CD4-positive, alpha-beta memory T cell (primary cell): ENCODE measurements at regions not wholly inside any gene's neighbourhood (a gene's known extent, or its start where the extent isn't known, plus 50 kb on each side); places are given as distances from the start of the nearest gene placed in this dataset.

Experiments
- CTCF ChIA-PET: fragments of 350-600 bp; sonication (Branson Sonifier 250); formaldehyde crosslinking; loops from one replicate; lab custom pipeline; 2021; ENCODE audit warnings: inconsistent platforms; ENCODE audit not compliant: partially characterized antibody; lab: Charles Lee
- POLR2A ChIA-PET: fragments of 350-600 bp; sonication (Branson Sonifier 250); formaldehyde crosslinking; loops from one replicate; lab custom pipeline; 2021; ENCODE audit not compliant: partially characterized antibody; lab: Charles Lee
- DNase-seq, 5 donors: peaks; one replicate each; pipeline versions ENCODE4 v3.0.0 to v3.0.0-alpha.2; 2020 to 2022; ENCODE audit warnings: mixed read lengths in 1 of 5
- H3K27ac ChIP-seq: one replicate; pipeline ENCODE4 v1.7.0; 2013; ENCODE audit warnings: low read depth, low read length
- H3K27me3 ChIP-seq: 2 replicates; pipeline ENCODE4 v1.7.0; 2013; ENCODE audit warnings: mild to moderate bottlenecking, low read length, moderate library complexity; ENCODE audit not compliant: insufficient read depth
- H3K36me3 ChIP-seq: 2 replicates; pipeline ENCODE4 v1.7.0; 2013; ENCODE audit warnings: mild to moderate bottlenecking, low read length, moderate library complexity; ENCODE audit not compliant: insufficient read depth
- H3K4me1 ChIP-seq: 2 replicates; pipeline ENCODE4 v1.7.0; 2013; ENCODE audit warnings: mild to moderate bottlenecking, low read length, moderate library complexity; ENCODE audit not compliant: insufficient read depth
- H3K4me3 ChIP-seq, 2 donors: one replicate each; pipeline ENCODE4 v1.7.0; 2013; ENCODE audit warnings: low read length in 2 of 2, mild to moderate bottlenecking in 1 of 2
- H3K9me3 ChIP-seq, 2 donors: one replicate each; pipeline ENCODE4 v1.7.0; 2013; ENCODE audit warnings: low read length in 2 of 2, control low read depth in 1 of 2; ENCODE audit not compliant: control insufficient read depth in 1 of 2
- H3K27ac Mint-ChIP-seq, 7 donors: one replicate each; pipeline ENCODE4 v1.8.0; 2020 to 2021; ENCODE audit warnings: mixed read lengths in 7 of 7, mild to moderate bottlenecking in 6 of 7, inconsistent platforms in 3 of 7, moderate library complexity in 3 of 7
- H3K27me3 Mint-ChIP-seq, 2 donors: one replicate each; pipeline ENCODE4 v1.8.0; 2020 to 2021; ENCODE audit warnings: mixed read lengths in 2 of 2
- H3K36me3 Mint-ChIP-seq, 2 donors: one replicate each; pipeline ENCODE4 v1.8.0; 2020 to 2021; ENCODE audit warnings: mixed read lengths in 2 of 2, inconsistent platforms in 1 of 2, mild to moderate bottlenecking in 1 of 2
- H3K4me1 Mint-ChIP-seq, 4 donors: one replicate each; pipeline ENCODE4 v1.8.0; 2020 to 2021; ENCODE audit warnings: mixed read lengths in 4 of 4, mild to moderate bottlenecking in 1 of 4
- H3K4me3 Mint-ChIP-seq, 8 donors: one replicate each; pipeline ENCODE4 v1.8.0; 2020 to 2021; ENCODE audit warnings: mixed read lengths in 8 of 8, mild to moderate bottlenecking in 7 of 8, moderate library complexity in 6 of 8, inconsistent platforms in 3 of 8
- H3K9me3 Mint-ChIP-seq, 8 donors: one replicate each; pipeline ENCODE4 v1.8.0; 2020 to 2021; ENCODE audit warnings: mixed read lengths in 8 of 8, mild to moderate bottlenecking in 5 of 8, inconsistent platforms in 3 of 8, moderate library complexity in 1 of 8
- intact Hi-C: fragments of 100-400 bp; cut with micrococcal nuclease; formaldehyde crosslinking; loops from one replicate; pipeline ENCODE4 v1.15.1; 2023

DNA sequence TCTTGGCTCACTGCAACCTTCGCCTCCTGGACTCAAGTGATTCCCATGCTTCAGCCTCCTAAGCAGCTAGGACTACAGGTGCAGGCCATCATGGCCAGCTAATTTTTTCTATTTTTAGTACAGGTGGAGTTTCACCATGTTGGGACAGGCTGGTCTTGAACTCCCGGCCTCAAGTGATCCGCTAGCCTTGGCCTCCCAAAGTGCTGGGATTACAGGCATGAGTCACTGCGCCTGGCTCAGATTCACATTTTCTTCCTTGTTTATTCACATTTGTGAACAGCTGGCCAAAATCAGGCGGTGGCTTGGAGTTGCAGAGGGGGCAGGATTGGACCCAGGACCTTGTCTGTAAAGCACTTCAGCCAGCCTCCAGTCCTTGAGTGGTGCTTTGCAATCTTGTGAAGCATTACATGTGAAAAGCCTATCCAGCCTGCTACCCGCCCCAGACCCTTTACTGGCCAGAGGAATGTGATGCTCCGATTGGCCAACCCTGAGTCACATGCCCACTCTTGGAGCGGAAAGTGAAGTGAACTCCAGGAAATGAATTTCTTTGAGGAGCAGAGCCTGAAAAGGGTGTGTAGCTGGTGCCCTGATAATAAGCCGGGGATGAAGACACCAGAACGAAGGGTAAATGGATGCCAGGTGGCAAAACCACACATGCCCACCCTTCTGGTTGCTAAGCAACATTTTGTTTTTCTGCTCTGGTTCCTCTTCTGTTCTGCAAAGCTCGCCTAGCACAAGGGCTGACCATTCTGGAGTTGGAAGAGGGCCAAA, 62.6 kb upstream of the PTPRJ start:
- Histone ChIP-seq H3K27ac (no peak overlapping the region), H3K27me3 (no peaks in the 10 kb centered on the region), H3K9me3 (no peaks in the 10 kb centered on the region), H3K36me3 (no peaks in the 10 kb centered on the region), H3K4me1 (peaks cover 69% of the 10 kb centered on the region), H3K4me3 (no peak overlapping the region)
- intact Hi-C loops = loop anchor here (5.0 kb wide), 1 partner anchor 55 kb away; no protein-coding TSS in a partner anchor
- H3K27ac Mint-ChIP-seq = peak overlapping the region; percentile 71 to 99 (median 85)
- H3K36me3 Mint-ChIP-seq = no peaks in the 10 kb centered on the region
- ChIA-PET CTCF (interaction anchor here (9.1 kb wide), 1 partner anchor 16 kb away, joined by 77 read pairs; no protein-coding TSS in a partner anchor), POLR2A (interaction anchor here (0.9 kb wide), 1 partner anchor 9 kb away, joined by 3 read pairs; no protein-coding TSS in a partner anchor)
- H3K4me3 Mint-ChIP-seq = no peak overlapping the region
- H3K4me1 Mint-ChIP-seq = peaks cover 54 to 90% (median 68%) of the 10 kb centered on the region in 4 donors
- no peaks in the 10 kb centered on the region for H3K27me3 Mint-ChIP-seq
- peak in 1 of 5 donors; percentile 7 for DNase-seq
- peaks cover 0 to 2% (median 0%) of the 10 kb centered on the region in 8 donors for H3K9me3 Mint-ChIP-seq

DNA sequence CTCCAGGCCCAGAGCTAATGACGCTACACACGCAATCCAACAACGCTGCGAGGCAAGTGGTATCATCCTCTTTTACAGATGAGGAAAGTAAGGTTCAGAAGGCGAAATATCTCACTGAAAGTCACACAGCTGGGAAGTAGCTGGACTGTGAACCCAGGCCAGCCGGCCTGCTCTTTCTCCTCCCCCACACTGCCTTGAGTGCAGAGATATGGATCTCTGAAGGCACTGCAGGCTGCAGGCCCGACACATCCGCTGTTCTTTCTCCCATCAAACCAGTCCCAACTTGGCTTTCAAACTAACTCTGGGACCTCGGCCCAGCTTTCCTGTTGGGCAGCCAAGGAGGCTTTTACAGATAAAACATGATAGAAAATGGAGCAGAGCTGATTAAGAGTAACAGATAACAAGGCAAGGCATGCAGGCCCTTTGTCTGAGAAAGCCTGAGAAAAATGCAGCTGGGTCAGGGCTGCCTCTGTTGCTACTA, 64.0 kb upstream of the PTPRJ start:
- DNase-seq = no peak
- Mint-ChIP-seq H3K27ac (peak overlapping the region; percentile 44 to 89 (median 86)), H3K27me3 (no peaks in the 10 kb centered on the region), H3K4me1 (peaks cover 53 to 93% (median 72%) of the 10 kb centered on the region in 4 donors), H3K4me3 (peak overlapping the region in 1 of 8 donors; percentile 66), H3K9me3 (peaks cover 0 to 2% (median 0%) of the 10 kb centered on the region in 8 donors), H3K36me3 (no peaks in the 10 kb centered on the region)
- H3K27me3 ChIP-seq = no peaks in the 10 kb centered on the region
- POLR2A ChIA-PET = interaction anchor here (0.5 kb wide), 1 partner anchor 9 kb away, joined by 4 read pairs; no protein-coding TSS in a partner anchor
- no peak overlapping the region for H3K27ac ChIP-seq
- H3K36me3 ChIP-seq = no peaks in the 10 kb centered on the region
- CTCF ChIA-PET = interaction anchor here (0.8 to 2.5 kb wide), 3 partner anchors 18 to 113 kb away, joined by 3 to 8 read pairs (median 5); no protein-coding TSS in a partner anchor
- H3K4me3 ChIP-seq = no peak overlapping the region
- intact Hi-C loops = loop anchor here (5.0 kb wide), 1 partner anchor 54 kb away; no protein-coding TSS in a partner anchor
- peaks cover 67% of the 10 kb centered on the region for H3K4me1 ChIP-seq
- H3K9me3 ChIP-seq = no peaks in the 10 kb centered on the region

- peak overlapping the region in 5 of 8 donors; percentile 21 to 81 (median 71) for H3K4me3 Mint-ChIP-seq
- CTCF ChIA-PET = interaction anchor here (0.8 to 2.5 kb wide), 3 partner anchors 18 to 113 kb away, joined by 3 to 8 read pairs (median 5); no protein-coding TSS in a partner anchor
- H3K27ac Mint-ChIP-seq = peak overlapping the region; percentile 44 to 90 (median 87)
- no peaks in the 10 kb centered on the region for H3K36me3 ChIP-seq
- H3K9me3 Mint-ChIP-seq = no peaks in the 10 kb centered on the region
- no peaks in the 10 kb centered on the region for H3K27me3 ChIP-seq
- H3K36me3 Mint-ChIP-seq = no peaks in the 10 kb centered on the region
- H3K27me3 Mint-ChIP-seq = no peaks in the 10 kb centered on the region
- DNase-seq = no peak
- H3K4me3 ChIP-seq = no peak overlapping the region
- POLR2A ChIA-PET = no interaction called here
- peak overlapping the region; percentile 22 for H3K27ac ChIP-seq
- no peaks in the 10 kb centered on the region for H3K9me3 ChIP-seq
- peaks cover 61% of the 10 kb centered on the region for H3K4me1 ChIP-seq
- intact Hi-C loops = loop anchor here (5.0 kb wide), 1 partner anchor 53 kb away; no protein-coding TSS in a partner anchor
- peaks cover 48 to 89% (median 68%) of the 10 kb centered on the region in 4 donors for H3K4me1 Mint-ChIP-seq
Measured at GRCh38 chr11:47915783-47916182, 64.6 kb upstream of the PTPRJ start.

- Histone ChIP-seq H3K4me3 (no peak overlapping the region), H3K4me1 (peaks cover 57% of the 10 kb centered on the region), H3K36me3 (no peaks in the 10 kb centered on the region), H3K27me3 (no peaks in the 10 kb centered on the region), H3K9me3 (no peaks in the 10 kb centered on the region), H3K27ac (peak overlapping the region; percentile 22)
- Mint-ChIP-seq H3K36me3 (no peaks in the 10 kb centered on the region), H3K27me3 (no peaks in the 10 kb centered on the region), H3K9me3 (no peaks in the 10 kb centered on the region), H3K4me3 (peak overlapping the region in 6 of 8 donors; percentile 21 to 81 (median 70)), H3K4me1 (peaks cover 44 to 85% (median 64%) of the 10 kb centered on the region in 4 donors), H3K27ac (peak overlapping the region; percentile 44 to 90 (median 87))
- CTCF ChIA-PET = interaction anchor here (0.8 to 2.5 kb wide), 2 partner anchors 19 to 114 kb away, joined by 3 to 8 read pairs; no protein-coding TSS in a partner anchor
- POLR2A ChIA-PET = no interaction called here
- DNase-seq = peak in 4 of 5 donors; percentile 23 to 57 (median 31)
- intact Hi-C loops = loop anchor here (5.0 kb wide), 1 partner anchor 53 kb away; no protein-coding TSS in a partner anchor
Measured at GRCh38 chr11:47915374-47915773, 65.0 kb upstream of the PTPRJ start.

- Mint-ChIP-seq H3K4me3 (peak overlapping the region in 2 of 8 donors; percentile 18 to 79), H3K9me3 (no peaks in the 10 kb centered on the region), H3K27ac (peak overlapping the region in 5 of 7 donors; percentile 15 to 89 (median 87)), H3K27me3 (no peaks in the 10 kb centered on the region), H3K36me3 (no peaks in the 10 kb centered on the region), H3K4me1 (peaks cover 40 to 78% (median 58%) of the 10 kb centered on the region in 4 donors)
- H3K4me3 ChIP-seq = no peak overlapping the region
- H3K4me1 ChIP-seq = peaks cover 51% of the 10 kb centered on the region
- DNase-seq = no peak
- no peaks in the 10 kb centered on the region for H3K36me3 ChIP-seq
- H3K27me3 ChIP-seq = no peaks in the 10 kb centered on the region
- ChIA-PET POLR2A (interaction anchor here (0.6 kb wide), 1 partner anchor 50 kb away, joined by 4 read pairs; no protein-coding TSS in a partner anchor), CTCF (interaction anchor here (1.1 to 2.5 kb wide), 2 partner anchors 19 to 20 kb away, joined by 3 to 8 read pairs; no protein-coding TSS in a partner anchor)
- H3K9me3 ChIP-seq = no peaks in the 10 kb centered on the region
- intact Hi-C loops = loop anchor here (5.0 kb wide), 1 partner anchor 52 kb away; no protein-coding TSS in a partner anchor
- H3K27ac ChIP-seq = peak overlapping the region; percentile 22
Measured at GRCh38 chr11:47914743-47915142, 65.6 kb upstream of the PTPRJ start.

GRCh38 chr11:47913529-47914244, 65.5 kb upstream of the NUP160 start:
- H3K36me3 ChIP-seq = no peaks in the 10 kb centered on the region
- DNase-seq = no peak
- no peaks in the 10 kb centered on the region for H3K9me3 Mint-ChIP-seq
- peaks cover 40% of the 10 kb centered on the region for H3K4me1 ChIP-seq
- H3K4me1 Mint-ChIP-seq = peaks cover 30 to 68% (median 48%) of the 10 kb centered on the region in 4 donors
- no peaks in the 10 kb centered on the region for H3K36me3 Mint-ChIP-seq
- no peak overlapping the region for H3K4me3 ChIP-seq
- H3K27me3 Mint-ChIP-seq = no peaks in the 10 kb centered on the region
- no peak overlapping the region for H3K27ac ChIP-seq
- ChIA-PET CTCF (interaction anchor here (0.6 to 1.1 kb wide), 3 partner anchors 21 to 205 kb away, joined by 3 to 4 read pairs (median 3); no protein-coding TSS in a partner anchor), POLR2A (interaction anchor here (0.8 kb wide), 1 partner anchor 513 kb away, joined by 3 read pairs; no protein-coding TSS in a partner anchor)
- H3K4me3 Mint-ChIP-seq = peak overlapping the region in 4 of 8 donors; percentile 8 to 39 (median 22)
- no peaks in the 10 kb centered on the region for H3K9me3 ChIP-seq
- intact Hi-C loops = no loop called here
- H3K27ac Mint-ChIP-seq = peak overlapping the region; percentile 19 to 89 (median 72)
- H3K27me3 ChIP-seq = no peaks in the 10 kb centered on the region
